Right cardiac atrium (tissue), 5 donors: ENCODE measurements at regions not wholly inside any gene's neighbourhood (a gene's known extent, or its start where the extent isn't known, plus 50 kb on each side); places are given as distances from the start of the nearest gene placed in this dataset.
"Not testable (repeated sequence)": the region's sequence is repeated elsewhere in the genome, so short reads cannot be mapped to it uniquely, and the experiment has no call there.

Experiments used
- ATAC-seq, 2 donors: fragments of 200-7000 bp; cut with Tn5 transposase; one replicate each; pipeline versions ENCODE4 v1.8.0 to v1.9.1; 2020; ENCODE audit warnings: moderate library complexity in 2 of 2, mild to moderate bottlenecking in 1 of 2
- DNase-seq, 3 donors: peaks; one replicate each; pipeline ENCODE4 v3.0.0-alpha.2; 2020
- H3K27ac ChIP-seq: one replicate; pipeline ENCODE4 v1.5.1; 2013; ENCODE audit warnings: mild to moderate bottlenecking, low read length, control low read depth, moderate library complexity
- H3K27me3 ChIP-seq: one replicate; pipeline ENCODE4 v1.6.1; 2013; ENCODE audit not compliant: control insufficient read depth, insufficient read depth
- H3K4me1 ChIP-seq: one replicate; pipeline ENCODE4 v1.6.1; 2013; ENCODE audit warnings: low read length; ENCODE audit not compliant: control insufficient read depth, insufficient read depth
- H3K4me3 ChIP-seq: one replicate; pipeline ENCODE4 v1.5.1; 2013; ENCODE audit warnings: low read length, control low read depth
- H3K9me3 ChIP-seq: one replicate; pipeline ENCODE4 v1.6.1; 2013; ENCODE audit warnings: low read length; ENCODE audit not compliant: control insufficient read depth
- WGBS: extraction: QIAGEN DNeasy Blood & Tissue Kit; methylation state at CpG from one replicate; pipeline ENCODE4 v1.1.7; 2013; 5-methylcytosine and 5-hydroxymethylcytosine counted together
- intact Hi-C, 4 donors: fragments of 100-400 bp; cut with DNase I; formaldehyde crosslinking; loops; one replicate each; pipeline versions ENCODE4 v1.11.0 to v1.14.0; 2022 to 2023
- donor health status: healthy with polysubstance abuse.
- donor health status: DM: no; HTN: yes; CAD: no.
- donor health status: DM: no; HTN: no; CAD: no.
- donor health status: DM: no; HTN: yes; CAD: no; lungs with severe emphysema.
- donor health status: DM: yes; HTN: yes; CAD: no.

GRCh38 chr11:135011313-135011712 lies 599.3 kb upstream of the B3GAT1 start:
- H3K4me1 ChIP-seq, intact Hi-C loops, H3K9me3 ChIP-seq, ATAC-seq, H3K27ac ChIP-seq, H3K27me3 ChIP-seq, H3K4me3 ChIP-seq, DNase-seq: not testable (repeated sequence)
- WGBS: 92% methylated on average over 2 of the region's 2 CpGs

- H3K27ac ChIP-seq: no peak overlapping the region
- no peak overlapping the region for H3K4me3 ChIP-seq
- intact Hi-C loops: no loop called here
- H3K27me3 ChIP-seq: no peaks in the 10 kb centered on the region
- no peaks in the 10 kb centered on the region for H3K4me1 ChIP-seq
- H3K9me3 ChIP-seq: no peaks in the 10 kb centered on the region
- ATAC-seq (no peak), DNase-seq (no peak)
- 76% methylated on average over 6 of the region's 6 CpGs for WGBS
Observed at GRCh38 chr11:135009125-135009524, 597.1 kb upstream of the B3GAT1 start.

- no peak overlapping the region for H3K4me3 ChIP-seq
- H3K4me1 ChIP-seq: no peaks in the 10 kb centered on the region
- no peak for ATAC-seq
- no peaks in the 10 kb centered on the region for H3K9me3 ChIP-seq
- H3K27me3 ChIP-seq: no peaks in the 10 kb centered on the region
- 85% methylated on average over 4 of the region's 4 CpGs for WGBS
- intact Hi-C loops: no loop called here
- no peak for DNase-seq
- no peak overlapping the region for H3K27ac ChIP-seq
Observed at GRCh38 chr11:135008412-135008811, 596.4 kb upstream of the B3GAT1 start.

GRCh38 chr11:135008001-135008405 lies 596.0 kb upstream of the B3GAT1 start:
- H3K27me3 ChIP-seq: no peaks in the 10 kb centered on the region
- WGBS: 27% methylated on average over 4 of the region's 4 CpGs
- H3K9me3 ChIP-seq: no peaks in the 10 kb centered on the region
- no peak overlapping the region for H3K27ac ChIP-seq
- H3K4me1 ChIP-seq: no peaks in the 10 kb centered on the region
- no peak for DNase-seq
- no peak overlapping the region for H3K4me3 ChIP-seq
- intact Hi-C loops: no loop called here
- ATAC-seq: no peak

- H3K27me3 ChIP-seq: no peaks in the 10 kb centered on the region
- no peaks in the 10 kb centered on the region for H3K4me1 ChIP-seq
- intact Hi-C loops: no loop called here
- DNase-seq (no peak), ATAC-seq (no peak)
- H3K9me3 ChIP-seq: no peaks in the 10 kb centered on the region
- no peak overlapping the region for H3K27ac ChIP-seq
- no peak overlapping the region for H3K4me3 ChIP-seq
- 55% methylated on average over 4 of the region's 4 CpGs for WGBS
Observed at GRCh38 chr11:135006800-135007199, 594.8 kb upstream of the B3GAT1 start.

GRCh38 chr11:135004495-135004894 lies 592.5 kb upstream of the B3GAT1 start:
- Histone ChIP-seq H3K4me3 (no peak overlapping the region), H3K4me1 (no peaks in the 10 kb centered on the region), H3K9me3 (no peaks in the 10 kb centered on the region), H3K27ac (no peak overlapping the region), H3K27me3 (no peaks in the 10 kb centered on the region)
- 41% methylated on average over 5 of the region's 5 CpGs for WGBS
- ATAC-seq: no peak
- intact Hi-C loops: no loop called here
- no peak for DNase-seq

GRCh38 chr11:135002236-135002635 lies 590.2 kb upstream of the B3GAT1 start:
- ATAC-seq (no peak), DNase-seq (no peak)
- H3K27ac ChIP-seq: no peak overlapping the region
- H3K4me3 ChIP-seq: no peak overlapping the region
- H3K27me3 ChIP-seq: no peaks in the 10 kb centered on the region
- no peaks in the 10 kb centered on the region for H3K4me1 ChIP-seq
- no peaks in the 10 kb centered on the region for H3K9me3 ChIP-seq
- intact Hi-C loops: no loop called here

GRCh38 chr11:135001581-135001980 lies 589.5 kb upstream of the B3GAT1 start:
- 96% methylated on average over 2 of the region's 2 CpGs for WGBS
- ATAC-seq (no peak), DNase-seq (no peak)
- H3K9me3 ChIP-seq: no peaks in the 10 kb centered on the region
- intact Hi-C loops: no loop called here
- H3K4me3 ChIP-seq: no peak overlapping the region
- H3K4me1 ChIP-seq: no peaks in the 10 kb centered on the region
- H3K27me3 ChIP-seq: no peaks in the 10 kb centered on the region
- H3K27ac ChIP-seq: no peak overlapping the region

- H3K27me3 ChIP-seq, H3K27ac ChIP-seq, H3K4me3 ChIP-seq, intact Hi-C loops, H3K4me1 ChIP-seq, ATAC-seq, DNase-seq, H3K9me3 ChIP-seq: not testable (repeated sequence)
- WGBS: 74% methylated on average over 5 of the region's 5 CpGs
Observed at GRCh38 chr11:135001065-135001464, 589.0 kb upstream of the B3GAT1 start.

GRCh38 chr11:134999590-134999989 lies 587.5 kb upstream of the B3GAT1 start:
- H3K9me3 ChIP-seq: no peaks in the 10 kb centered on the region
- ATAC-seq: no peak
- no peak for DNase-seq
- no peaks in the 10 kb centered on the region for H3K4me1 ChIP-seq
- H3K27ac ChIP-seq: no peak overlapping the region
- H3K4me3 ChIP-seq: no peak overlapping the region
- no peaks in the 10 kb centered on the region for H3K27me3 ChIP-seq
- intact Hi-C loops: no loop called here
- 27% methylated on average over 6 of the region's 6 CpGs for WGBS

- whole genome bisulfite sequencing: 80% methylated on average over 11 of the region's 11 CpGs
- ATAC-seq: no peak
- intact Hi-C loops: no loop called here
Observed at GRCh38 chr11:134997652-134998320, 585.7 kb upstream of the B3GAT1 start.

GRCh38 chr11:134995741-134996140 lies 583.7 kb upstream of the B3GAT1 start:
- WGBS: 43% methylated on average over 5 of the region's 5 CpGs
- H3K9me3 ChIP-seq: no peaks in the 10 kb centered on the region
- no peak for DNase-seq
- H3K4me1 ChIP-seq: no peaks in the 10 kb centered on the region
- no peaks in the 10 kb centered on the region for H3K27me3 ChIP-seq
- no peak overlapping the region for H3K4me3 ChIP-seq
- intact Hi-C loops: no loop called here
- no peak for ATAC-seq
- no peak overlapping the region for H3K27ac ChIP-seq

More at GRCh38 chr11:134997652-134998320, 585.7 kb upstream of the B3GAT1 start:
- Histone ChIP-seq H3K9me3 (no peaks in the 10 kb centered on the region), H3K4me1 (no peaks in the 10 kb centered on the region), H3K27me3 (no peaks in the 10 kb centered on the region), H3K4me3 (no peak overlapping the region), H3K27ac (no peak overlapping the region)
- no peak for DNase-seq
